Kidney (tissue), 13 donors: ENCODE measurements at regions not wholly inside any gene's neighbourhood (a gene's known extent, or its start where the extent isn't known, plus 50 kb on each side); places are given as distances from the start of the nearest gene placed in this dataset.

Experiments
- DNase-seq, 5 donors: peaks; one replicate each; pipeline ENCODE4 v3.0.0-alpha.2; 2013 to 2020
- FAIRE-seq: peaks from 2 replicates; lab custom pipeline; 2012; peaks lifted over from hg19 to GRCh38; lab: Jason Lieb, UNC
- H3K27ac ChIP-seq, 2 donors: one replicate each; pipeline ENCODE4 v1.7.0; 2013; ENCODE audit warnings: low read depth in 2 of 2, low read length in 2 of 2, inconsistent platforms in 1 of 2
- H3K27me3 ChIP-seq: one replicate; pipeline ENCODE4 v1.7.1; 2013; ENCODE audit warnings: low read length, inconsistent platforms; ENCODE audit not compliant: control insufficient read depth, insufficient read depth
- H3K36me3 ChIP-seq, 3 donors: one replicate each; pipeline versions ENCODE4 v1.7.0 to v1.7.1; 2013; ENCODE audit warnings: low read length in 3 of 3, control low read depth in 1 of 3, inconsistent platforms in 1 of 3; ENCODE audit not compliant: insufficient read depth in 3 of 3, control insufficient read depth in 2 of 3
- H3K4me1 ChIP-seq, 3 donors: one replicate each; pipeline versions ENCODE4 v1.7.0 to v1.7.1; 2013; ENCODE audit warnings: low read length in 3 of 3, inconsistent platforms in 1 of 3, low read depth in 1 of 3; ENCODE audit not compliant: control insufficient read depth in 2 of 3, insufficient read depth in 2 of 3
- H3K4me3 ChIP-seq, 3 donors: one replicate each; pipeline versions ENCODE4 v1.7.0 to v1.8.1; 2013; ENCODE audit warnings: low read length in 3 of 3, control low read depth in 1 of 3, inconsistent platforms in 1 of 3
- H3K9ac ChIP-seq, 3 donors: one replicate each; pipeline versions ENCODE4 v1.7.0 to v1.7.1; 2013; ENCODE audit warnings: low read length in 3 of 3, control low read depth in 1 of 3, inconsistent platforms in 1 of 3
- H3K9me3 ChIP-seq, 3 donors: one replicate each; pipeline versions ENCODE4 v1.7.0 to v1.7.1; 2013; ENCODE audit warnings: low read length in 3 of 3, control low read depth in 1 of 3, inconsistent platforms in 1 of 3; ENCODE audit not compliant: control insufficient read depth in 2 of 3, insufficient read depth in 1 of 3
- CTCF ChIP-seq: IDR thresholded peaks from 3 replicates; pipeline ENCODE4 v1.5.1; 2012; ENCODE audit warnings: mild to moderate bottlenecking, moderate library complexity, borderline replicate concordance; ENCODE audit not compliant: insufficient read depth; ENCODE audit errors: extremely low read depth
- intact Hi-C: fragments of 100-400 bp; cut with DNase I; formaldehyde crosslinking; loops from one replicate; pipeline ENCODE4 v1.11.1; 2022
- donor health status: control.
- donor health status: control.
- donor health status: control.
- donor health status: control.
- donor health status: control.
- donor health status: DM: yes; HTN: yes; CAD: no.
- donor health status: Normal renal cell carcinoma (clear cell type).

GRCh38 chr1:72540674-72541073, 258.3 kb upstream of the NEGR1 start:
- H3K9ac ChIP-seq = no peak overlapping the region
- no peak for FAIRE-seq

GRCh38 chr1:72535470-72535869, 253.1 kb upstream of the NEGR1 start:
- no peak overlapping the region for H3K27ac ChIP-seq
- H3K9ac ChIP-seq = no peak overlapping the region
- no peak for TF ChIP-seq CTCF
- no peak for DNase-seq
- FAIRE-seq = no peak
- no peaks in the 10 kb centered on the region for H3K4me1 ChIP-seq
- H3K9me3 ChIP-seq = no peaks in the 10 kb centered on the region
- intact Hi-C loops = no loop called here
- no peak overlapping the region for H3K4me3 ChIP-seq
- H3K36me3 ChIP-seq = no peaks in the 10 kb centered on the region
- no peaks in the 10 kb centered on the region for H3K27me3 ChIP-seq

More at GRCh38 chr1:72540674-72541073, 258.3 kb upstream of the NEGR1 start:
- Histone ChIP-seq H3K27ac (no peak overlapping the region), H3K4me3 (no peak overlapping the region), H3K9me3 (no peaks in the 10 kb centered on the region), H3K27me3 (no peaks in the 10 kb centered on the region), H3K4me1 (no peaks in the 10 kb centered on the region), H3K36me3 (no peaks in the 10 kb centered on the region)
- intact Hi-C loops = no loop called here
- DNase-seq = no peak
- TF ChIP-seq CTCF = no peak

- no peaks in the 10 kb centered on the region for H3K9me3 ChIP-seq
- DNase-seq = no peak
- no peak overlapping the region for H3K27ac ChIP-seq
- H3K4me3 ChIP-seq = no peak overlapping the region
- H3K27me3 ChIP-seq = no peaks in the 10 kb centered on the region
- H3K9ac ChIP-seq = no peak overlapping the region
- no peak for FAIRE-seq
- intact Hi-C loops = no loop called here
- H3K4me1 ChIP-seq = no peaks in the 10 kb centered on the region
- no peak for TF ChIP-seq CTCF
- no peaks in the 10 kb centered on the region for H3K36me3 ChIP-seq
Observed at GRCh38 chr1:72530646-72531045, 248.3 kb upstream of the NEGR1 start.

GRCh38 chr1:72526926-72527325, 244.6 kb upstream of the NEGR1 start:
- intact Hi-C loops = no loop called here
- Histone ChIP-seq H3K27me3 (no peaks in the 10 kb centered on the region), H3K36me3 (no peaks in the 10 kb centered on the region), H3K4me3 (no peak overlapping the region), H3K4me1 (no peaks in the 10 kb centered on the region), H3K9ac (no peak overlapping the region), H3K9me3 (no peaks in the 10 kb centered on the region), H3K27ac (no peak overlapping the region)
- DNase-seq = no peak
- TF ChIP-seq CTCF = no peak
- FAIRE-seq = no peak
